Kidney (tissue), 13 donors: ENCODE measurements at regions not wholly inside any gene's neighbourhood (a gene's known extent, or its start where the extent isn't known, plus 50 kb on each side); places are given as distances from the start of the nearest gene placed in this dataset.

ENCODE experiments used
- DNase-seq, 5 donors: peaks; one replicate each; pipeline ENCODE4 v3.0.0-alpha.2; 2013 to 2020
- FAIRE-seq: peaks from 2 replicates; lab custom pipeline; 2012; peaks lifted over from hg19 to GRCh38; lab: Jason Lieb, UNC
- H3K27ac ChIP-seq, 2 donors: one replicate each; pipeline ENCODE4 v1.7.0; 2013; ENCODE audit warnings: low read depth in 2 of 2, low read length in 2 of 2, inconsistent platforms in 1 of 2
- H3K27me3 ChIP-seq: one replicate; pipeline ENCODE4 v1.7.1; 2013; ENCODE audit warnings: low read length, inconsistent platforms; ENCODE audit not compliant: control insufficient read depth, insufficient read depth
- H3K36me3 ChIP-seq, 3 donors: one replicate each; pipeline versions ENCODE4 v1.7.0 to v1.7.1; 2013; ENCODE audit warnings: low read length in 3 of 3, control low read depth in 1 of 3, inconsistent platforms in 1 of 3; ENCODE audit not compliant: insufficient read depth in 3 of 3, control insufficient read depth in 2 of 3
- H3K4me1 ChIP-seq, 3 donors: one replicate each; pipeline versions ENCODE4 v1.7.0 to v1.7.1; 2013; ENCODE audit warnings: low read length in 3 of 3, inconsistent platforms in 1 of 3, low read depth in 1 of 3; ENCODE audit not compliant: control insufficient read depth in 2 of 3, insufficient read depth in 2 of 3
- H3K4me3 ChIP-seq, 3 donors: one replicate each; pipeline versions ENCODE4 v1.7.0 to v1.8.1; 2013; ENCODE audit warnings: low read length in 3 of 3, control low read depth in 1 of 3, inconsistent platforms in 1 of 3
- H3K9ac ChIP-seq, 3 donors: one replicate each; pipeline versions ENCODE4 v1.7.0 to v1.7.1; 2013; ENCODE audit warnings: low read length in 3 of 3, control low read depth in 1 of 3, inconsistent platforms in 1 of 3
- H3K9me3 ChIP-seq, 3 donors: one replicate each; pipeline versions ENCODE4 v1.7.0 to v1.7.1; 2013; ENCODE audit warnings: low read length in 3 of 3, control low read depth in 1 of 3, inconsistent platforms in 1 of 3; ENCODE audit not compliant: control insufficient read depth in 2 of 3, insufficient read depth in 1 of 3
- intact Hi-C: fragments of 100-400 bp; cut with DNase I; formaldehyde crosslinking; loops from one replicate; pipeline ENCODE4 v1.11.1; 2022
- TF ChIP-seq, protein P1 (sequence below): IDR thresholded peaks from 3 replicates; pipeline ENCODE4 v1.5.1; 2012; ENCODE audit warnings: mild to moderate bottlenecking, moderate library complexity, borderline replicate concordance; ENCODE audit not compliant: insufficient read depth; ENCODE audit errors: extremely low read depth
- donor health status: control.
- donor health status: control.
- donor health status: control.
- donor health status: control.
- donor health status: control.
- donor health status: DM: yes; HTN: yes; CAD: no.
- donor health status: Normal renal cell carcinoma (clear cell type).

DNA sequence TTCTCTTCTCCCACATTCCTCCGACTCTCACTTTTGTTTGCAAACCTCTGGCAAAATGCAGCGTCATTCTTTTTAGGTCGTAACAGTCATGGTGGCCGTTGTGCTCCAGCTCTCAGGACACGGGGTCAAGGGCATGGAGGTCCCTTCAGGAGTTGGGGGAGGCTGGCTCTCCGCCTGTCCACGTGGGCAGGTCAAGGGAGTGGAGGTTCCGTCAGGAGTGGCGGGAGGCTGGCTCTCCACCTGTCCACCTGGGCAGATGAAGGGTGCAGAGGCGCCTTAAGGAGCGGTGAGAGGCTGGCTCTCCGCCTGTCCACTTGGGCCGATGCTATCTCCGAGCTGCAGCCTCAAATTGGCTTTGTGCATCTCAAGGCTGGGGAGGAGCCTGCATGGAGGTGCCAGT, 98.0 kb downstream of the ERMARD start:
- Histone ChIP-seq H3K27me3 (no peaks in the 10 kb centered on the region), H3K4me1 (no peaks in the 10 kb centered on the region), H3K9me3 (no peaks in the 10 kb centered on the region), H3K27ac (no peak overlapping the region), H3K9ac (no peak overlapping the region), H3K4me3 (no peak overlapping the region), H3K36me3 (no peaks in the 10 kb centered on the region)
- intact Hi-C loops = no loop called here
- TF ChIP-seq, protein P1, sequence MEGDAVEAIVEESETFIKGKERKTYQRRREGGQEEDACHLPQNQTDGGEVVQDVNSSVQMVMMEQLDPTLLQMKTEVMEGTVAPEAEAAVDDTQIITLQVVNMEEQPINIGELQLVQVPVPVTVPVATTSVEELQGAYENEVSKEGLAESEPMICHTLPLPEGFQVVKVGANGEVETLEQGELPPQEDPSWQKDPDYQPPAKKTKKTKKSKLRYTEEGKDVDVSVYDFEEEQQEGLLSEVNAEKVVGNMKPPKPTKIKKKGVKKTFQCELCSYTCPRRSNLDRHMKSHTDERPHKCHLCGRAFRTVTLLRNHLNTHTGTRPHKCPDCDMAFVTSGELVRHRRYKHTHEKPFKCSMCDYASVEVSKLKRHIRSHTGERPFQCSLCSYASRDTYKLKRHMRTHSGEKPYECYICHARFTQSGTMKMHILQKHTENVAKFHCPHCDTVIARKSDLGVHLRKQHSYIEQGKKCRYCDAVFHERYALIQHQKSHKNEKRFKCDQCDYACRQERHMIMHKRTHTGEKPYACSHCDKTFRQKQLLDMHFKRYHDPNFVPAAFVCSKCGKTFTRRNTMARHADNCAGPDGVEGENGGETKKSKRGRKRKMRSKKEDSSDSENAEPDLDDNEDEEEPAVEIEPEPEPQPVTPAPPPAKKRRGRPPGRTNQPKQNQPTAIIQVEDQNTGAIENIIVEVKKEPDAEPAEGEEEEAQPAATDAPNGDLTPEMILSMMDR = no peak
- peak in 1 of 5 donors; percentile 6 for DNase-seq
- FAIRE-seq = no peak

DNA sequence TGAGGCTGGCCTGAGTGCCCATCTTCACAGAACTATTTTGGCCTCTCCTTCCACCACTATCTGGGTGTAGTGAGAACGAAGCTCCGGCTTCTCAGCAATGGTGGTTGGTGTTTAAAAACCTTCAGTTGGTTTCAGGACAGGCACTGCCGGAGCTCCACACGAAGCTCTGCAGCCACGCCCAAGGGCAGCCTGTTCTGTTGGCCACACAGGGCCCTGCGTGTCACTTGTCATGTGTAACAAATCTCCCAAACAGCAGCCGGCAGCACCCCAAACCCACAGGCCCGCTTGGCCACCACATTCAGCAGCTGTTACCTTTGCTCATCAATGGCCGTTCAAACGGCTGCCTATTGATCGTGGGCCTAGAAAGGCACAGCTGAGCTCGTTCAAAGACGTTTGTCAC, 97.5 kb downstream of the ERMARD start:
- Histone ChIP-seq H3K9me3 (no peaks in the 10 kb centered on the region), H3K27ac (no peak overlapping the region), H3K36me3 (no peaks in the 10 kb centered on the region), H3K4me1 (no peaks in the 10 kb centered on the region), H3K4me3 (no peak overlapping the region), H3K9ac (no peak overlapping the region), H3K27me3 (no peaks in the 10 kb centered on the region)
- DNase-seq (no peak), FAIRE-seq (no peak)
- intact Hi-C loops = no loop called here
- TF ChIP-seq, protein P1 = no peak

DNA sequence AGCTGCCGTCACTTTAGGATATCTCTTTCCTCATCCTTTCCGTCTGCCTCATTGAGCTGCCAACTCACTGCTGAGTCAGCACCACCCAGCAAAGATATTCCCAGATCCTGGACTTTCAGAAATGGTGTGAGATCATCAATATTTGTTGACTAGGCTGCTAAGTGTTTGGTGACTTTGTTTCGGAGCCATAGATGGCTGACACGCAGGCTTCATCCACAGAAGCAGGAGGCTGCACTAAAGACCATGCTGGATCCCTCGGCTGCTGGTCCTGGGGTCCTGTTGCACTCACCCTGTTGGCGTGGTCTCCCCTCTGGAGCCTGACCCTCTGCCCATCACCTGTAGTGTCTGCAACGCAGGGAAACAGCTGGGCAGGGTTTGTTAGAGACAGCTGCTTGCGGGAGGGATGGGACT, 96.5 kb downstream of the ERMARD start:
- TF ChIP-seq, protein P1 = no peak
- no peak for FAIRE-seq
- Histone ChIP-seq H3K27me3 (no peaks in the 10 kb centered on the region), H3K9me3 (no peaks in the 10 kb centered on the region), H3K27ac (no peak overlapping the region), H3K9ac (no peak overlapping the region), H3K4me1 (no peaks in the 10 kb centered on the region), H3K36me3 (no peaks in the 10 kb centered on the region), H3K4me3 (no peak overlapping the region)
- no peak for DNase-seq
- intact Hi-C loops = no loop called here

DNA sequence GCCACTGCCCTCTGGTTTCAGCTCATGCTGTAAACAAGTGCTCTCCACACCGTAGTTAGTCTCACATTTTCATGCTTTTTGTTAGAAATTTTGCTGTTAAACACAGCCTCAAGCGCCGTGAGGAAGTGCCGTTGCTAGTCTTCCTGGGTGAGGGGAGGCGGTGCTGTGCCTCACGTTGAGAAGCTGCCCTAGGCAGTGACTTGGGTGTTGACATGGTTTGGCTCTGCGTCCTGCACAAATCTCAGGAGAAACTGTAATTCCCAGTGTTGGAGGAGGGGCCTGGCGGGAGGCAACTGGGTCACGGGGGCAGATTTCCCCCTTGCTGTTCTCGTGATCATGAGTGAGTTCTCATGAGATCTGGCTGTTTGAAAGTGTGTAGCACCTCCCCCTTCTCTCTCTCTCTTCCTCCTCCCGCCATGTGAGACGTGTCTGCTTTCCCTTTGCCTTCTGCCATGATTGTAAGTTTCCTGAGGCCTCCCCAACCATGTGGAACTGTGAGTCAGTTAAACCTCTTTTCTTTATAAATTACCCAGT, 95.8 kb downstream of the ERMARD start:
- TF ChIP-seq, protein P1 = no peak
- no peak for DNase-seq
- H3K9me3 ChIP-seq = no peaks in the 10 kb centered on the region
- no peak overlapping the region for H3K4me3 ChIP-seq
- no peaks in the 10 kb centered on the region for H3K27me3 ChIP-seq
- no peak overlapping the region for H3K27ac ChIP-seq
- H3K9ac ChIP-seq = no peak overlapping the region
- intact Hi-C loops = no loop called here
- no peaks in the 10 kb centered on the region for H3K4me1 ChIP-seq
- no peaks in the 10 kb centered on the region for H3K36me3 ChIP-seq
- no peak for FAIRE-seq
